HG03139 (cell line): ENCODE measurements at regions not wholly inside any gene's neighbourhood (a gene's known extent, or its start where the extent isn't known, plus 50 kb on each side); places are given as distances from the start of the nearest gene placed in this dataset.
A peak's percentile ranks its signal among the peaks of the same experiment; 100 is the strongest.

Experiments used
- ATAC-seq: cut with Tn5 transposase; IDR thresholded peaks from one replicate; pipeline ENCODE4 v1.9.1; 2021; ENCODE audit not compliant: unreplicated experiment

GRCh38 chr18:78601349-78601748, 378.3 kb upstream of the SALL3 start:
- no peak for ATAC-seq

GRCh38 chr18:78601923-78602322, 377.7 kb upstream of the SALL3 start:
- no peak for ATAC-seq

DNA sequence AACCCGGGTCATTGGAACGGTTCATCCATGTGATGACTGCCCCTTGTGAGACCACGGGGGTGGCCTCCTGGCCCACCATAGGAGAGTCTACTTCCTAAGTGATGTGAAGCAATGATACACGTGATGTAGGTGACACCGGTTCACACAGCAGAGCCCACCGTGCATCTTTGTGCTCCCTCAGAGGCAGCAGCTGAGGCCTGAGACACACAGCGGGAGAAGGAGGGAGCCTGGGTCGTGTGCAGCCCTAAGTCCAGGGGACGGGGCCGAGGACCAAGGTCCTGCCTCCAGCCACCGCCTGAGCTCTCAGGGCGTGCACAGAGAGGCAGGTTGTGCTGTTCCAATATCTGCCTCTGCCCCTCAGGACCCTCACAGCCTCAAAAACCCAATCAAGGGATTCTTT, 377.2 kb upstream of the SALL3 start:
- ATAC-seq = no peak

- ATAC-seq = no peak
Measured at GRCh38 chr18:78603102-78603983, 376.3 kb upstream of the SALL3 start.

DNA sequence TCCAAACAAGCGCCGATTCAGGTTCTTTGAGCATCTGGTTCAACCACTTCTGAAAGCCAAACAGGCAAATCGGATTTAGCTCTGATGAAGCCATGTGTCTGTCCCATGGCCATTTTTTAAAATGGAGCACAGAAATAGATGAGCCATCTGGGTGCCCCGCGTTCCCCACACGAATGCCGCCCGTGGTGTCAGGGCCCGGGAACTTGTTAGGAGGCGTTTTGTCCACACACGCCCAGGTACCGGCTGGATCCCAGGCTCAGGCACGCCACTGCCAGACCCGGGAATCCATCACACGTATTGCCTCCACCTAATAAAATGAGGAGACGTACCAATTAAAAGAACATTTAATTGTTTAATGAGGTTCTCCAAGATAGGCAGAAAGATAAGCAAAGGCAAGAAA, 374.4 kb upstream of the SALL3 start:
- ATAC-seq = no peak

DNA sequence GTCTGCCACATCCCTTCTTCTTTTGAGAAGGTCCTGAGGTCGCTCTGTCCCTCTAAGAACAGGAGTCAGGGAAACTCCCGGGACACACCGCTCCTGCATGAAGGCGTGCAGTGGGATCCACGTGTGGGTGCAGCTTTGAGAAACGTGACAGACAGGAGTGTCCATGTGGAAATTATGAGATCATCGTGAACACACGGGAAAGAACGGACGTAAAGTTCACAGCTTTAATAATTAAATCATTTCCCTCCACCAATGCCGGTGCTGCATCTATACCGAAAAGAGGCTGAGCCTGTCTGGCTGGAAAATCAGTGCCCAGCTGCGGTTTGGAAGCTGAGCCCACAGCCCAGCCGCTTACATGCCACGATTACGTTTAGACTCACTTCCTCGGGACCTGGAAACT, 372.4 kb upstream of the SALL3 start:
- ATAC-seq = no peak

DNA sequence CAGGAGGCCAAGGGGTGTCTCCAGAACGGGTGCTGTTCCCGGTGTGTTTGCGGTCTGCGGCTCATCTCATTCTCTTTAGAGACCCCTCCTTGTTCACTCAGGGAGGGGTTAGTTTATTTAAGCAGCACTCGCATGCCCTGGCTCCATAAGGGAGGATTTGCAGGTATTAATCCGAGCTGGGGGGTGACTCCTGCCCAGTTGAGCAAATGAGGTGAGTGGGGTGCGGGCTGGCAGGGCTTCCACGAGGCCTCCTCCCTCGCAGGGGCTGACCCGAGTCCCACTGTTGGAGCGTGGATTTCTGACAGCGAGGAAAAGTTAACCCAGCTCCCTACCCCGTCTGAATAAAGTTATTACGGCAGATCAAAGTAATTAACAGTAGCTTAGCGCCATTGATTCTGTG, 371.8 kb upstream of the SALL3 start:
- no peak for ATAC-seq

- no peak for ATAC-seq
Measured at GRCh38 chr18:78610179-78610578, 369.4 kb upstream of the SALL3 start.

GRCh38 chr18:78611201-78611800, 368.3 kb upstream of the SALL3 start:
- no peak for ATAC-seq

GRCh38 chr18:78611869-78612268, 367.7 kb upstream of the SALL3 start:
- ATAC-seq = no peak

GRCh38 chr18:78612318-78612717, 367.3 kb upstream of the SALL3 start:
- no peak for ATAC-seq

DNA sequence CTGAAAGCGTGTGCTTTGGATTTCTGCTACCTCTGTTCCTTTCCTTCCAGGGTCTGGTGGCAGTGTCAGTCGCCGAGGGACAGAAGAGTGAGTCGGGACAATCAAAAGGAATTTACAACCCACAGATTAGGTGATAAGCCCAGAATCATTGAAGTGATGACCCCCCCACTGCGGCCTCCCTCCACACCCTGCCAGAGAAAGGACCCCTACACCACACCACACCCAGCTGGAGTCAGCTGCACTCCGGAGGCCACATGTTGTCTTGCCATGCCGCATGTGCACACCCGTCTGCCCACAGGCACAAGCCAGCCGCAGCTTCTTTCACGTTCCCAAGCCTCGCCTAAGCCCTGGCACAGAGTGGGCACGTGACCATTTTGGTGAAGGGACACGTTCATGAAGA, 366.8 kb upstream of the SALL3 start:
- ATAC-seq = no peak

DNA sequence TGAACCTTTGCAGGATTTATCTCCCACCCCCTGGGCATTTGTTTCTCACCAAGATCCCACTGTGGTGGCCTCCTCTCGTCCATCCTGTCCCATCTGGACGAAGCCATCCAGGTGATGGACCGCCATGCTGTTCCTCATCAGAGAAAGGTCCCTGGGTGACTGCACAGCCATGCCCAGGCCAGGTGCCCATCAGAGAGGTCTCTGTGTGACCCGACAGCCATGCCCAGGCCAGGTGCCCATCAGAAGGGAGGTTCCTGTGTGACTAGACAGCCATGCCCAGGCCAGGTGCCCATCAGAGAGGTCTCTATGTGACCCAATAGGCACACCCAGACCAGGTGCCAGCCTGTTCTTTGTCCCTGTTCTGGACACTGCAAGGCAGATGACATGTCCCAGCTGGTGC, 360.9 kb upstream of the SALL3 start:
- no peak for ATAC-seq

DNA sequence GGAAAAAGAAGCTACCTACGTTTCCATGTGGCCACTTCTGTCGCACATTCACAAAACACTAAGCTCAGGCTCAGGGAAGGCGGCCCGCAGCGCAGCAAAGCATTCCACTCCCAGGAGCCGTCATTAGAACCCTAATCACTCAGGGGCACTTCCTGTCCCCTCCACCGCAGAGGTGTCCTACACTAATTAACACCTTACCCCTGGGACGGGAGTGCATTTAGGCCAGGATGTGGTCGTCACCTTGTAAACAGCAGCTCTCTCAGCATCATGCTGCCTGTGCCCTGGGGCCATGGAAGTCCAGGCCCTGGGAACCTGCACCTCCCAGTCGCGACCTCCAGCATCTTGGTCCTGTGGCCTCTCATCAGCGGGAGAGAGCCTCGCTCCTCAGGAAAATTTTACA, 359.8 kb upstream of the SALL3 start:
- ATAC-seq = no peak

- ATAC-seq = no peak
Measured at GRCh38 chr18:78620326-78620725, 359.3 kb upstream of the SALL3 start.

- no peak for ATAC-seq
Measured at GRCh38 chr18:78621141-78621755, 358.4 kb upstream of the SALL3 start.

GRCh38 chr18:78622251-78622906, 357.2 kb upstream of the SALL3 start:
- no peak for ATAC-seq

GRCh38 chr18:78622907-78623541, 356.6 kb upstream of the SALL3 start:
- ATAC-seq = no peak

GRCh38 chr18:78624646-78625279, 354.9 kb upstream of the SALL3 start:
- ATAC-seq = no peak

GRCh38 chr18:78625847-78626246, 353.8 kb upstream of the SALL3 start:
- peak; percentile 49 for ATAC-seq
